DND-41 (cell line): ENCODE measurements at regions not wholly inside any gene's neighbourhood (a gene's known extent, or its start where the extent isn't known, plus 50 kb on each side); places are given as distances from the start of the nearest gene placed in this dataset.

ENCODE experiments used
- ATAC-seq: fragments of 200-7000 bp; cut with Tn5 transposase; 3 replicates; pipeline ENCODE4 v1.9.1; 2021; ENCODE audit warnings: low read depth; ENCODE audit not compliant: insufficient read depth
- DNase-seq: peaks from one replicate; pipeline ENCODE4 v3.0.0-alpha.2; 2020
- H2AFZ ChIP-seq: 2 replicates; pipeline ENCODE4 v1.6.0; 2012; ENCODE audit warnings: low read depth, low read length
- H3K27ac ChIP-seq: 2 replicates; pipeline ENCODE4 v1.5.1; 2012; ENCODE audit warnings: low read length, inconsistent platforms
- H3K27me3 ChIP-seq: fragments of 200-600 bp; sonication (generic); 2 replicates; pipeline ENCODE4 v1.6.0; 2012; ENCODE audit warnings: low read length, mild to moderate bottlenecking, inconsistent platforms; ENCODE audit not compliant: insufficient read depth, poor library complexity
- H3K36me3 ChIP-seq: 2 replicates; pipeline ENCODE4 v1.5.1; 2012; ENCODE audit warnings: low read length, inconsistent platforms; ENCODE audit not compliant: insufficient read depth
- H3K4me1 ChIP-seq: 2 replicates; pipeline ENCODE4 v1.5.1; 2012; ENCODE audit warnings: mild to moderate bottlenecking, low read length; ENCODE audit not compliant: insufficient read depth
- H3K4me2 ChIP-seq: 2 replicates; pipeline ENCODE4 v1.6.0; 2012; ENCODE audit warnings: mild to moderate bottlenecking, moderate library complexity, low read length, inconsistent platforms; ENCODE audit not compliant: insufficient read depth
- H3K4me3 ChIP-seq, 2 experiments: fragments of 200-600 bp in 1 of 2; shearing (Covaris generic) in 1 of 2; 2 replicates each; pipeline ENCODE4 v1.5.1; 2012 to 2016; ENCODE audit warnings: inconsistent platforms in 2 of 2, low read length in 2 of 2, mild to moderate bottlenecking in 2 of 2, low read depth in 1 of 2, moderate library complexity in 1 of 2
- H3K79me2 ChIP-seq: 2 replicates; pipeline ENCODE4 v1.6.0; 2012; ENCODE audit warnings: low read length, inconsistent platforms; ENCODE audit not compliant: insufficient read depth
- H3K9ac ChIP-seq: 2 replicates; pipeline ENCODE4 v1.6.0; 2012; ENCODE audit warnings: low read depth, mild to moderate bottlenecking, inconsistent platforms, low read length, moderate library complexity
- H3K9me3 ChIP-seq: 2 replicates; pipeline ENCODE4 v1.5.1; 2012; ENCODE audit warnings: low read length, moderate library complexity, mild to moderate bottlenecking, inconsistent platforms; ENCODE audit not compliant: insufficient read depth, severe bottlenecking
- H4K20me1 ChIP-seq: 2 replicates; pipeline ENCODE4 v1.6.0; 2012; ENCODE audit warnings: low read length; ENCODE audit not compliant: insufficient read depth
- CTCF ChIP-seq: IDR thresholded peaks from 2 replicates; pipeline ENCODE4 v1.5.1; 2012; ENCODE audit warnings: borderline replicate concordance, low read length, moderate library complexity, mild to moderate bottlenecking; ENCODE audit not compliant: poor library complexity, severe bottlenecking; ENCODE audit errors: extremely low read depth
- EZH2 ChIP-seq: IDR thresholded peaks from 3 replicates; pipeline ENCODE4 v1.6.1; 2012; ENCODE audit warnings: borderline replicate concordance, low read depth, mild to moderate bottlenecking, moderate library complexity, low read length, inconsistent platforms; ENCODE audit not compliant: severe bottlenecking

- Histone ChIP-seq H3K79me2 (no peaks in the 10 kb centered on the region), H3K4me3 (no peak overlapping the region), H3K36me3 (no peaks in the 10 kb centered on the region), H3K27me3 (peaks cover 7% of the 10 kb centered on the region), H3K9ac (no peak overlapping the region), H3K4me1 (no peaks in the 10 kb centered on the region), H2AFZ (no peak overlapping the region), H3K9me3 (no peaks in the 10 kb centered on the region), H3K27ac (no peak overlapping the region), H3K4me2 (no peak overlapping the region), H4K20me1 (no peaks in the 10 kb centered on the region)
- no peak for DNase-seq
- no peak for ATAC-seq
- TF ChIP-seq EZH2 (no peak), CTCF (no peak)
Observed at GRCh38 chr13:78785764-78786163, 126.8 kb upstream of the OBI1 start.

DNA sequence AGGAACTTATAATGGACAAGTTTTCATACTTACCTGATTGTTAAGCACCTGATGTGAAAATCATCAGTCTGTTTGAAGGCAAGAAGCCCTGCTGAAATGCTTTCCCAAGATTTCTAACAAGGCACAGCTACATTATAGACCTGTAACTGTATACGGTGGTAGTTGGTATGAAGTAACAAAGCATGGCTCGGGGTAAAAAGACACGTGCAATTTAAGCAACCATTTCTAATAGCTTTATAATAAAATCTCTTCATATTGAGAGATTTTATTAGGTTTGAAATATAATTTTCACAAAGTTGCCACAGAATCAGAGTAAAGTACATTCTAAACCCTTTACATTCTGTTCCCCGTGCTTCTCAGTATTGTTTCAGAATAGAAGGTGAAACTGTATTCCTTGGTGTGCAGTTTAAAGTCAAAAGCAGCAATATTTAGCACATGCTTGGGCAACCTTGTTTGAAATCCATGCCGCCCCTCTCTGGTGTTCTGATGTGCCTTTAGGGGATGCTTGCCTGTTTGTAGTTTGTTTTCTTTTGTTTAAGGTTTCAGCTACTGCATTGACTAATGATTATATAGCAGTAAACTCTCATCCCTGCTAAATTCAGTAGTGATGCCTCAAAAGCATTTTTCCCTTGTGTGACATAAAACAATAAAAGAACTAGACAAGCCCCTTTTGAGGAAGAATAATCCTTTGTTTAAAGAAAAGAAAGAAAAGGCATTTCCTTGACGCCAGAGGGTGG is 125.2 kb upstream of the OBI1 start:
- ATAC-seq (no peak), DNase-seq (no peak)
- peaks cover 17% of the 10 kb centered on the region for H3K27me3 ChIP-seq
- no peaks in the 10 kb centered on the region for H3K4me1 ChIP-seq
- no peaks in the 10 kb centered on the region for H3K79me2 ChIP-seq
- H3K27ac ChIP-seq = no peak overlapping the region
- no peak overlapping the region for H3K4me2 ChIP-seq
- H3K36me3 ChIP-seq = no peaks in the 10 kb centered on the region
- no peak for TF ChIP-seq EZH2
- TF ChIP-seq CTCF = no peak
- H2AFZ ChIP-seq = no peak overlapping the region
- no peaks in the 10 kb centered on the region for H3K9me3 ChIP-seq
- H3K9ac ChIP-seq = no peak overlapping the region
- H3K4me3 ChIP-seq = no peak overlapping the region
- no peaks in the 10 kb centered on the region for H4K20me1 ChIP-seq

DNA sequence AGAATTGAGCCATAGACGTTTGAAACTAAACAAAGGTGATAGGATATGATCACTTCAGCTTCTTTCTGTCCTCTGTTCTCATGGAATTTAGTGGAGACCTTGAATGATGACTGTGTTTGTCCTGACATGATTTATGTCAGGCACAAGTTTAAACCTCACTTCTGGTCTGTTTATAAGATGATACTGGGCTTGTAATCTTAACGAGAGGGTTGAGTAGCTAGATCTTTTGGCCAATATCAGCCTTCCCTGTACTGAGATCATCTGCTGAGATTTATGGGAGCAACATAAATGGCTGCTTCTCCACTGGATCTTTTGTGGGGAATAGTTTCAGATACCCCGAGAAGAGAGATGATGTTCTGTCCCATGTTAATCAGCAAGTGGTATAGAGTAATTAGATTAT is 121.8 kb upstream of the OBI1 start:
- Histone ChIP-seq H3K79me2 (no peaks in the 10 kb centered on the region), H3K9ac (no peak overlapping the region), H3K9me3 (no peaks in the 10 kb centered on the region), H3K4me3 (no peak overlapping the region), H4K20me1 (no peaks in the 10 kb centered on the region), H3K4me1 (no peaks in the 10 kb centered on the region), H2AFZ (no peak overlapping the region), H3K36me3 (no peaks in the 10 kb centered on the region), H3K27me3 (peaks cover 20% of the 10 kb centered on the region), H3K27ac (no peak overlapping the region), H3K4me2 (no peak overlapping the region)
- ATAC-seq (no peak), DNase-seq (no peak)
- TF ChIP-seq EZH2 (no peak), CTCF (no peak)

DNA sequence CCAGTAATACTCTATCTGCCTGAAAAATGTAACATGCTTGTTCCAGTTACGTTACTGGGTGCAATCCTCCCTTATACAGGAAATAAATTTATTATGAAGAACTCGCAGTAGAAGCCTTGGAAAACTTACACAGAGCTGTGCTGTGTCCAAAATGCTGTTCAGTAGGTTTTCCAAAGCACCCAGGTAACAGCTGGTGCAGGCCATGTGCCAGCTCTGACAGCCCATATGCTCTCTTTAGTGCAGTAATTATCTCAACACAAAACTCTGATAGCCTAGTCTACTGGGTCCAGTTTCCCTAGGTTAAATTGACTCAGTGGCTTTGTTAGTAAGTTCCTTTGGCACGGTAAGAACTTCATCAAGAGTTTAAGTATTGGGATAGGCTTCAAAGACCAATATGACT is 120.7 kb upstream of the OBI1 start:
- no peaks in the 10 kb centered on the region for H4K20me1 ChIP-seq
- no peaks in the 10 kb centered on the region for H3K9me3 ChIP-seq
- DNase-seq (no peak), ATAC-seq (no peak)
- H3K9ac ChIP-seq = no peak overlapping the region
- no peaks in the 10 kb centered on the region for H3K4me1 ChIP-seq
- no peaks in the 10 kb centered on the region for H3K79me2 ChIP-seq
- no peak overlapping the region for H3K4me2 ChIP-seq
- no peak overlapping the region for H3K27ac ChIP-seq
- H3K27me3 ChIP-seq = peaks cover 22% of the 10 kb centered on the region
- TF ChIP-seq CTCF (no peak), EZH2 (no peak)
- H2AFZ ChIP-seq = no peak overlapping the region
- H3K36me3 ChIP-seq = no peaks in the 10 kb centered on the region
- no peak overlapping the region for H3K4me3 ChIP-seq
